ENCODE measurements at regions not wholly inside any gene's neighbourhood (a gene's known extent, or its start where the extent isn't known, plus 50 kb on each side); places are given as distances from the start of the nearest gene placed in this dataset.

GRCh38 chr6:150304429-150304828 is 64.4 kb upstream of the IYD start:
- Mint-ChIP-seq H3K4me1 (no peaks in the 10 kb centered on the region), H3K36me3 (no peaks in the 10 kb centered on the region), H3K4me3 (no peak overlapping the region), H3K27ac (no peak overlapping the region), H3K9me3 (peaks cover 0 to 7% (median 3%) of the 10 kb centered on the region in 7 donors), H3K27me3 (ENCODE audit: low read depth in 3 of 3) (peaks cover 10 to 17% (median 14%) of the 10 kb centered on the region in 3 donors)
- 87% methylated on average over 3 of the region's 3 CpGs for WGBS (ENCODE audit: insufficient coverage)
- no peak for TF ChIP-seq CTCF (IDR thresholded peaks at IDR 0.05)
- Histone ChIP-seq H3K27me3 (ENCODE audit: control insufficient read depth in 2 of 2, insufficient read depth in 2 of 2, low read length in 2 of 2) (no peaks in the 10 kb centered on the region), H3K4me1 (ENCODE audit: control insufficient read depth in 1 of 2, insufficient read depth in 2 of 2, low read length in 2 of 2) (no peaks in the 10 kb centered on the region), H3K4me2 (replicated peaks; ENCODE audit: extremely low read depth, low read length, poor library complexity, severe bottlenecking) (no peak overlapping the region), H3K9me3 (replicated peaks in 1 of 2; ENCODE audit: control insufficient read depth in 1 of 2, insufficient read depth in 1 of 2, low read length in 2 of 2) (no peaks in the 10 kb centered on the region), H2AFZ (ENCODE audit: insufficient read depth, low read depth, low read length, poor library complexity, severe bottlenecking) (no peak overlapping the region), H3K4me3 (replicated peaks in 1 of 3; ENCODE audit: low read depth in 2 of 3, low read length in 3 of 3) (no peak overlapping the region), H4K20me1 (ENCODE audit: insufficient read depth, low read length) (no peaks in the 10 kb centered on the region), H3K79me2 (ENCODE audit: insufficient read depth, low read length) (no peaks in the 10 kb centered on the region), H3K9ac (ENCODE audit: insufficient read depth, low read length, poor library complexity, severe bottlenecking) (no peak overlapping the region), H3K27ac (ENCODE audit: low read depth in 1 of 2, low read length in 2 of 2) (no peak overlapping the region), H3K36me3 (replicated peaks in 1 of 2; ENCODE audit: control insufficient read depth in 1 of 2, insufficient read depth in 2 of 2, low read length in 2 of 2) (no peaks in the 10 kb centered on the region)
- no peak for DNase-seq
- intact Hi-C loops (cut with micrococcal nuclease), result no loop called here

- no peaks in the 10 kb centered on the region for H3K4me1 ChIP-seq (ENCODE audit: control insufficient read depth in 1 of 2, insufficient read depth in 2 of 2, low read length in 2 of 2)
- intact Hi-C loops (cut with micrococcal nuclease), result no loop called here
- H3K36me3 ChIP-seq (replicated peaks in 1 of 2; ENCODE audit: control insufficient read depth in 1 of 2, insufficient read depth in 2 of 2, low read length in 2 of 2), result no peaks in the 10 kb centered on the region
- no peak overlapping the region for H2AFZ ChIP-seq (ENCODE audit: insufficient read depth, low read depth, low read length, poor library complexity, severe bottlenecking)
- H3K9me3 ChIP-seq (replicated peaks in 1 of 2; ENCODE audit: control insufficient read depth in 1 of 2, insufficient read depth in 1 of 2, low read length in 2 of 2), result no peaks in the 10 kb centered on the region
- no peak overlapping the region for H3K27ac Mint-ChIP-seq
- H3K4me1 Mint-ChIP-seq, result no peaks in the 10 kb centered on the region
- peak overlapping the region in 1 of 2 donors; percentile 6 for H3K4me3 Mint-ChIP-seq
- H3K4me3 ChIP-seq (replicated peaks in 1 of 3; ENCODE audit: low read depth in 2 of 3, low read length in 3 of 3), result no peak overlapping the region
- H3K27ac ChIP-seq (ENCODE audit: low read depth in 1 of 2, low read length in 2 of 2), result no peak overlapping the region
- no peak overlapping the region for H3K4me2 ChIP-seq (replicated peaks; ENCODE audit: extremely low read depth, low read length, poor library complexity, severe bottlenecking)
- peaks cover 0 to 9% (median 5%) of the 10 kb centered on the region in 7 donors for H3K9me3 Mint-ChIP-seq
- no peaks in the 10 kb centered on the region for H3K79me2 ChIP-seq (ENCODE audit: insufficient read depth, low read length)
- DNase-seq, result no peak
- H4K20me1 ChIP-seq (ENCODE audit: insufficient read depth, low read length), result no peaks in the 10 kb centered on the region
- no peaks in the 10 kb centered on the region for H3K36me3 Mint-ChIP-seq
- H3K27me3 Mint-ChIP-seq (ENCODE audit: low read depth in 3 of 3), result peaks cover 12 to 17% (median 14%) of the 10 kb centered on the region in 3 donors
- TF ChIP-seq CTCF (IDR thresholded peaks at IDR 0.05), result no peak
- no peak overlapping the region for H3K9ac ChIP-seq (ENCODE audit: insufficient read depth, low read length, poor library complexity, severe bottlenecking)
- H3K27me3 ChIP-seq (ENCODE audit: control insufficient read depth in 2 of 2, insufficient read depth in 2 of 2, low read length in 2 of 2), result no peaks in the 10 kb centered on the region
Measured at GRCh38 chr6:150306290-150306689, 62.5 kb upstream of the IYD start.

Data from CD14-positive monocyte (primary cell).